ENCODE measurements at regions not wholly inside any gene's neighbourhood (a gene's known extent, or its start where the extent isn't known, plus 50 kb on each side); places are given as distances from the start of the nearest gene placed in this dataset.

GRCh38 chr20:57004951-57005933 lies 261.2 kb downstream of the BMP7 start:
- no peak for DNase-seq

GRCh38 chr20:57006411-57007170 lies 259.9 kb downstream of the BMP7 start:
- DNase-seq: no peak

GRCh38 chr20:57007171-57007540 lies 259.3 kb downstream of the BMP7 start:
- no peak for DNase-seq

- no peak for DNase-seq
These were observed 258.2 kb downstream of the BMP7 start for GRCh38 chr20:57008217-57008616.

DNA sequence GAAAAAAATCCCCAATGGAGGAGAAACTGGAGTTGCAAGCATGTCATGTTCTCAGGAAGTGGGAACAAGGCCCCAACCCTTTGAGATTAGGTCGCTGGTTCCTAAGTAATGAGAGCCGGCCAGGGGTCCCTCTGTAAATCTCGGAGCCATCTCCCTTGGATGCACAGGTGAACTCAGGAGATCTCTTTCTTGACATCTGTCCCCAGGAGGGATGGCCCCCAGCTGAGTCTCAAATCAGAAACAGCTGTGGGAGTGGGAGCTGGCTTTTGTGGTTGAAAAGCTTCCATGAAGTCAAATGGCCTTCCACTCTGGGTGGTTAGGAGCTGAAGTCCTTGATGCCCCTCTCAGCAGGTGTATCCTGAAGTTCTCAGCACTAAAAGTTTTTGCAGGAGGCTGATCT lies 257.1 kb downstream of the BMP7 start:
- no peak for DNase-seq

DNA sequence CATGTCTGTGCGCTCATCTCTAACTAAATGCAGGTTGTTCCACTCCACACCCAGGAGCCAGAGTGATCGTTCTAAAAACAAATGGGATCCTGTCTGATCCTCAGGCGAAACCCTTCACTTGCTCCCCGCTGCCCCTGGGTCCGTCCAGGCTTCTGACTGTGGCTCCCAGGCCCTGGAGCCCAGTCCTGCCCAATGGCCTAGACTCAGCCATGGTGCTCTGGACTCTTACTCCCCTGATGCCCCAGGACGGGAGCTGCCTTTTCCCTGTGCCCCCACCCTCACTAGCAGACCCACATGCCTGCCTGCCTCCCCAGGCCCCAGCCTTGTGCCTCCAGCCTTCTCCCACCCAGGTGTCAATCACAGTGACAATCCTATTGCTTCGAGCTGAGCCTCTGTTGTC lies 256.7 kb downstream of the BMP7 start:
- no peak for DNase-seq

DNA sequence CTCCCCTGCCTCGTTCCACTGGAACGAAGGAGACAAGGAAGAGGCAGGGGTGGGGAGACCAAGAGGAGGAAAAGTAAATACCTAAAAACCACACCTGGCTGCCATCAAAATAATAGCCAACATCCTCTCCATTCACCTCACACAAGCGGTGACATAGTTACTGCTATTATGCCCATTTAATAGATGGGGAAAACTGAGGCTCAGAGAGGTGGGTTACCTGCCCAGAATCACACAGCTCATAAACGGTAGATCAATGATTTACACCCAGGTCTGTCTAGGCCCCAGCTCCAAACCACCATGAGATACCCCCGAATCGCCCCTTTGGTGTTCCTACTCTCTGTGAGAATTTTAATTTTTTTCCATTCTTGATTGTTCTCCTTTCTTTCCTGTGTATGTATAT lies 253.8 kb downstream of the BMP7 start:
- DNase-seq: no peak

DNA sequence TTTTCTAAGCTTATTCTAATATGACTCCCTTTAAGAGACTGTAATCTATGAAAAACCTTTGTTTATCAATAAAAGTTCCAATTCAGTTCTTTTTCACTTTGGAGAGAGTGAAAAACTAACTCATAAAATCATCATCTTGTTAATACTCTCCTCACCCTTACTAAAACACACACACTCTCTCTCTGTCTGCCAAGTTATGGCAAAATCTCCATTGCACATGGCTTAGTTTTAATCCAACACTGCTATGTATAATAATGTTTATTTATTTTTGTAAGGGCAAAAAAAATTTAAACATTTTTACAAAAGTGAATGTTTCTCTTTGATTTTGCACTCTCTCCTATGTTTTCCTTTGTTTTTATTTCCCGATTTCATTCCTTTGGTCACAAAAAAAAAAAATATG lies 253.2 kb downstream of the BMP7 start:
- no peak for DNase-seq

- no peak for DNase-seq
These were observed 252.7 kb downstream of the BMP7 start for GRCh38 chr20:57013741-57014140.

DNA sequence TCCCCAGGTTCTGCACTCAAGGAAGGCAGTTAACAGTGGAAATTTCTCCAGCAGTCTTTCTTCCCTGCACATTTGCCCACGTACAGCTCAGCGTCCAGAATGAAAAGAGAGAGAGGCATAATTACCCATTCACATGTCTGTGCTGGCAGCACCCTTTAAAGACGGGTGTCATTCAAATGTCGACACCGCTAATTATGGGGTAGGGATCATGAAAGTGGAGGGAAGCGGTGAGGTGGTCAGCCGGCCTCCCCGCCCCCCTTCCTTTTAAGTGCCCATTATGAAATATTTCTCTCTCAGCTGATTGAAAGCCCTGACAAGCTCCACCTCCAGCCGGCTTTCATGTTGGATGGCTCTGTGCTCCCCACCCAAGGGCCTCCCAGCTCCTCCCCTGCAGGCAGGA lies 246.1 kb downstream of the BMP7 start:
- no peak for DNase-seq

- no peak for DNase-seq
These were observed 244.1 kb downstream of the BMP7 start for GRCh38 chr20:57022306-57022705.

DNA sequence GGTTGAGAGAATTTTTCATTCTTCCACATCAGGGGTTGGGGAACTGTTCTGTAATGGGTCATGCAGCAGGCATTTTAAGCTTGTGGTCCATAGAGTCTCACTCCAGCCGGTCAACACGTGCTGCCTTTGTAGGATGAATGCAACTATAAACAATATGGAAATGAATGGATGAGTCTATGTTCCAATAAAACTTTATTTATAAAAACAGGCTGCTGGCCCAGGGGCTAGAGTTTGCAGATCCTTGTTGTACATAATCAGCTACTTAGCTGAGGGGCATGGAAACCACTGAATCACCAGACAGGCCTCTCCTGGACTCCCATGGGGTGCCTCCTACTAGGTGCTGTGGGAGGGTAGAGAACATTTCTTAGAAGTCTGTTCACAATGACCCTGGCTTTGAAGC lies 243.4 kb downstream of the BMP7 start:
- DNase-seq: no peak

DNA sequence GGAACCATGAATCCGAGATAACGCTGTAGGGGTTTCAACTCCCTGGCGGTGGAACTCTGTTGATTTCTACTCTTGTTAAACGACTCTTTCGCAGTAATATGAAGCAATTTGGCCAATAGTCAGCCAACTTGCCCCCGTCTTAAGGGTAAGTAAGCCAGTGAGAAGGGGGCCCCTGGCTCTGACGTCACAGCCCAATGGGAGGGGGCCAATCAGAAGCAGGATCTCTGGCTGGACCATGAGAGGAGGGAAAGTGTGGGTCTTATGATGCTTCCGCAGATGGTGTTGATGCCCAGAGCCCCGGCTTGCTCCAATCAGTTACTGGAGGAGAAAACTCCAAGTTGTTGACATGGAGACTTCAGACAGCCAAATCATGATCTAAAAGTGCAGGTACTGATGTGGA lies 242.4 kb downstream of the BMP7 start:
- no peak for DNase-seq

GRCh38 chr20:57024849-57025248 lies 241.6 kb downstream of the BMP7 start:
- DNase-seq: no peak

DNA sequence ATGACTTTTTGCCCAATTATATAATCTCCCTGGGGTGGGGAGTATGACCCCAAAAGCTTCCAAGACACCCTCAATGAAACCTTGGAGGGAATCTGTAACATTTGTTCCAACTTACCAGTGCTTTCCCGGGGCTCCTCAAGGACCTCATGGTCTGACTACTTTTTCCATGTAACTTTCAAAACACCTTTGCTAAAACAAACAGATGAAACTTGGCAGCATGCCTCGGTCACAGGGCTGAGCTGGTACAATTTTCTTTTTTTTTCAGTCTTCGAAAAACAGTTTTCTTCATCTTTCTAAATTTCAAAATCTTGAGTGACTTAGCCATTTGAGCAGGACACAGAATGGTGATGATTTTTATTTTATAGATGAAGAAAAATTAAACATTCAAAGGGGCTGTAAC lies 241.2 kb downstream of the BMP7 start:
- DNase-seq: no peak

DNA sequence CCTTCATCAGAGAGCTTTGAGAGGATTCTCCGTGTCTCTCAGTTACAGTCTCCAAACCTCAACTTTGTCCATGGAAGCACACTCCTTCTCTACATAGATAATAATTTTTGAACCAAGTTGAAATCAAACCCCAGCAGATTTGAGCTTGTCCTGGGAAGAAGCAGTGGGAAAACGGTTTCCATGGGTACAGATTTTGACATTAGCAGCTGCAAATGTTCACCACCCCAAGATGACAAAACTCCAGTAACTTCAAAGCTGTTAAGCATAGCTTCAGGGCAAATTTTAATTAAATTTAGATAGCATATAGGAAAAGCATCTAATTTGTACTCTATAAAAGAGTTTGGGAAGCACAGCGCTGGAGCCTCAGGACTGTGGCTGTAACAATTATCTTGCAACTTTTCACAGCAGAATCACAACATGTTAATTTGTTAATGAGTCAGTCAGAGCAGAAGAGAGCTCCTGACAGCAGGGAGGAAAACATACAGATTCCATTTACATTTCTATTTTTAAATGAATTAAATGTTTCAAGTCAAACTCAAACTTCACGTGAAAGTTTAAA lies 240.7 kb downstream of the BMP7 start:
- no peak for DNase-seq

DNA sequence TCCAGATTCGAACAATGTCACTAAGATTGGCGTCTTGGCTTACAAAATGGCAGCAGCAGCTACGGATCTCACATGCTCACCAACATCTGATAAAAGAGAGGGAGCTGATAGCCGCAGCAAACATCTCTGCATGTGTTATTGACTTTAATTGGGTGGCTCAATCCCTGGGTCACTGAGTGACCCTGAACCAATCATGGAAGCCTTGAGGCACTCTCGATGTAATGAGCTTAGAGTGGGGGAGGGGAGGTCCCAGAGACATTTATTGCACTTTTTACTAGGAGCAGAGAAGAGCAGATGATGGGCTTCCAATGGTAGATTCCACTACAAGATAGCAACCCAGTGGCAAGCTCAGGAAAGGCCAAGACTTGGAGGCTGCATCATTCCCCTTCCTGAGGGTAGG lies 238.7 kb downstream of the BMP7 start:
- DNase-seq: no peak

- DNase-seq: no peak
These were observed 235.5 kb downstream of the BMP7 start for GRCh38 chr20:57030611-57031600.

- no peak for DNase-seq
These were observed 234.5 kb downstream of the BMP7 start for GRCh38 chr20:57031867-57032355.

- DNase-seq: no peak
These were observed 233.6 kb downstream of the BMP7 start for GRCh38 chr20:57032847-57033246.

- no peak for DNase-seq
These were observed 232.4 kb downstream of the BMP7 start for GRCh38 chr20:57034001-57034400.

- DNase-seq: no peak
These were observed 228.8 kb downstream of the BMP7 start for GRCh38 chr20:57037689-57038088.

Measured in CD4-positive, alpha-beta T cell treated with Interleukin-15 for 1 hour (primary cell).